WERI-Rb-1 (cell line): ENCODE measurements at regions not wholly inside any gene's neighbourhood (a gene's known extent, or its start where the extent isn't known, plus 50 kb on each side); places are given as distances from the start of the nearest gene placed in this dataset.
"Not testable (repeated sequence)": the region's sequence is repeated elsewhere in the genome, so short reads cannot be mapped to it uniquely, and the experiment has no call there.

Source experiments
- DNase-seq: peaks from one replicate; pipeline ENCODE4 v3.0.0-alpha.2; 2020
- H3K27ac ChIP-seq: fragments of 250-450 bp; sonication (Bioruptor Pico); 2 replicates; pipeline ENCODE4 v1.5.1; 2020; ENCODE audit warnings: mild to moderate bottlenecking, moderate library complexity
- H3K27me3 ChIP-seq: fragments of 250-450 bp; sonication (Bioruptor Pico); 2 replicates; pipeline ENCODE4 v1.5.1; 2021; ENCODE audit warnings: mild to moderate bottlenecking, low read depth, moderate library complexity; ENCODE audit not compliant: insufficient read depth, severe bottlenecking
- H3K36me3 ChIP-seq: fragments of 250-450 bp; sonication (Bioruptor Pico); 2 replicates; pipeline ENCODE4 v1.5.1; 2020; ENCODE audit warnings: mild to moderate bottlenecking, moderate library complexity
- H3K4me3 ChIP-seq: 2 replicates; pipeline ENCODE4 v1.5.1; 2011; ENCODE audit warnings: low read depth, mild to moderate bottlenecking, control low read depth, low read length
- H3K9me3 ChIP-seq: fragments of 250-450 bp; sonication (Bioruptor Pico); 2 replicates; pipeline ENCODE4 v1.5.1; 2021; ENCODE audit warnings: mild to moderate bottlenecking, moderate library complexity; ENCODE audit not compliant: severe bottlenecking
- TF ChIP-seq, protein P1 (sequence below): IDR thresholded peaks from 2 replicates; pipeline ENCODE4 v1.5.1; 2011; ENCODE audit warnings: low read depth, mild to moderate bottlenecking, control low read depth, inconsistent platforms, low read length

- Histone ChIP-seq H3K27me3 (no peaks in the 10 kb centered on the region), H3K9me3 (no peaks in the 10 kb centered on the region), H3K4me3 (no peak overlapping the region), H3K36me3 (no peaks in the 10 kb centered on the region), H3K27ac (no peak overlapping the region)
- DNase-seq = no peak
- TF ChIP-seq, protein P1, sequence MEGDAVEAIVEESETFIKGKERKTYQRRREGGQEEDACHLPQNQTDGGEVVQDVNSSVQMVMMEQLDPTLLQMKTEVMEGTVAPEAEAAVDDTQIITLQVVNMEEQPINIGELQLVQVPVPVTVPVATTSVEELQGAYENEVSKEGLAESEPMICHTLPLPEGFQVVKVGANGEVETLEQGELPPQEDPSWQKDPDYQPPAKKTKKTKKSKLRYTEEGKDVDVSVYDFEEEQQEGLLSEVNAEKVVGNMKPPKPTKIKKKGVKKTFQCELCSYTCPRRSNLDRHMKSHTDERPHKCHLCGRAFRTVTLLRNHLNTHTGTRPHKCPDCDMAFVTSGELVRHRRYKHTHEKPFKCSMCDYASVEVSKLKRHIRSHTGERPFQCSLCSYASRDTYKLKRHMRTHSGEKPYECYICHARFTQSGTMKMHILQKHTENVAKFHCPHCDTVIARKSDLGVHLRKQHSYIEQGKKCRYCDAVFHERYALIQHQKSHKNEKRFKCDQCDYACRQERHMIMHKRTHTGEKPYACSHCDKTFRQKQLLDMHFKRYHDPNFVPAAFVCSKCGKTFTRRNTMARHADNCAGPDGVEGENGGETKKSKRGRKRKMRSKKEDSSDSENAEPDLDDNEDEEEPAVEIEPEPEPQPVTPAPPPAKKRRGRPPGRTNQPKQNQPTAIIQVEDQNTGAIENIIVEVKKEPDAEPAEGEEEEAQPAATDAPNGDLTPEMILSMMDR = no peak
Measured at GRCh38 chr12:13537623-13538022, 341.1 kb downstream of the EMP1 start.

DNA sequence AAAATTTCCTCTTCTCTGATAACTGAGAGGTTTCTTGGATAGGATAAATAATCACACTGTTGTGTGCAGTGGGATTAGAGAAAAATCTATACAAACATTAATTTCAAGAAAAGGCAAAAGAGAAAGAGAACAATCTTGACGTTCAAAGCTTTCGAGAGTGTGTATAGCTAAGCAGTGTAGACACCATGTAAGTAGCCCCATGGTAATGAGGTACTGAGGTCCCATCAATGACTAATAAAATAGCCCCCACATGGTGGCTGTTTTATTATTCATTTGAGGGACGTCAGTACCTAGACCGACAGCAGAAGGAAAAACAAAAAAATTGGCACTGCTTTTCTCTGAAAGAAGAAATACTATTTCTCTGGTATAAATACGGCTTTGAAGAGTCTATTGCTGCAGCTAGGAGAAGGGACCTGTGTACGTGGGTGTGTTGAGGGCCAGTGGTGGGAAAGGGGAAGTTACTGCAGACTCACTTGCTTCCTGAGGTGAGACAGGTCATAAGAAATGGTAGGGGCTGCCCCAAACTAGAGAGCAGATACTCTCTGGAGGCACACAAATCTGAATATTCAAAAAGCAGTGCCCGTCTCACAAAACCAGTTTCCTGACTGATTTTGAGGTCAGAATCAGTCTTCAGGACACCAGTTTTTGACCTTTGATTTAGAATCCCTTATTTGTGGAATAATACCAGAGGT, 339.8 kb downstream of the EMP1 start:
- TF ChIP-seq, protein P1 = no peak
- no peaks in the 10 kb centered on the region for H3K27me3 ChIP-seq
- no peak for DNase-seq

DNA sequence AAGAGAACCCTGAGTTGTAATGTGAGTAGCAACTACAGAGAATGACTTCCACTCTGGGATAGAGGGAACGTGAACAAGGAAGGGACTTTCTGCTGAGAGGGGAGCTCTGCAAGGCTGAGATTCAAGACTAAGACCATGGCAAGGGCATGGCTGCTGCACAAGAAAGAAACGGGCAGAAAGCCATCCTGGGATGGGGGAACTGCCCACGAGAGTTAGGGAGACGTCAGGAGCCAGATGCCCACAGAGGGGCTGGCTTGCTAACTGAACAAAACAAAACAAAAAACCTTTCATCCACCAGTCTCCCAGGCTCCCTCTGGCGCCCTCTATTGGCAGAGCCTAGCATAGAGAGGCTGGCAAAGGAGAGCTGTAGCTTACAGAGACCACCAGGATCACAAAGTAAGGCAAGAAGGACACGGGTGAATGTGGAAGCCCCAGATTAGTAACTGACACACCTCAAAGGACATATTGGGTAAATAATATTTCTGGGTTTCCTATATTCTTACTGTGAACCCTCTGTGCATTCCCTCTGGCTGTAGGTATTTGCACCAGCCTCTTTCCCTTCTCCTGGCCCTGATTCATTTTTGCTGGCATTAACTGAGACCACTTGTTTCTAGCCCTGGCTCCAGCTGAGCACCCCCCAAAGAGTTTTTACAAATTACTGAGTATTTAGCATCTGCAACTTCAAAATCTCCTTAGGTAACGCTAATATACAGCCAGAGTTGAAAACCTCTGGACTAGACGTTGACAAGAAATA, 338.3 kb downstream of the EMP1 start:
- DNase-seq = peak; percentile 85
- Histone ChIP-seq H3K27ac (no peak overlapping the region), H3K36me3 (no peaks in the 10 kb centered on the region), H3K27me3 (no peaks in the 10 kb centered on the region), H3K9me3 (no peaks in the 10 kb centered on the region), H3K4me3 (no peak overlapping the region)
- TF ChIP-seq, protein P1 = peak; percentile 91

More for the DNA sequence above, 339.8 kb downstream of the EMP1 start:
- Histone ChIP-seq H3K4me3 (no peak overlapping the region), H3K36me3 (no peaks in the 10 kb centered on the region), H3K9me3 (no peaks in the 10 kb centered on the region), H3K27ac (no peak overlapping the region)

DNA sequence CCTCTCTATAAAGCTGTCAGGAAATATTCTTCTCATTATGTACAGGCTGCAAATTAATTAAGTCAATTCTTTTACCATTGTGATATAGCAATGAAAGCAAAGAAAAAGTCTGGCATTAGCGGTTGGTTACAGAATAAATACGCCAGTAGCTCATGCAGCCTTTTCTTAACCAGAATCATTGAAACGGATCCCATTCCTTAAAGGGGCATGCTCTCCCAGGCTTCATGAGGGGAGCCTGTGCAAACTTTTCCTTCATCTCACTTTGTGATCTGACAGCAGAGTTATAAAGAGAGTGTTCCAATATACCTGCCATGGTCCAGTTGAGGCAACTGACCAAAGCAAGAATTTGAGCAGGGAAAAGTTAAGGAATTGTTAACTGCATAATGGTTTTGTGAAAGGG, 337.7 kb downstream of the EMP1 start:
- Histone ChIP-seq H3K27me3 (no peaks in the 10 kb centered on the region), H3K9me3 (no peaks in the 10 kb centered on the region), H3K36me3 (no peaks in the 10 kb centered on the region), H3K27ac (no peak overlapping the region), H3K4me3 (no peak overlapping the region)
- DNase-seq = no peak
- TF ChIP-seq, protein P1 = no peak

DNA sequence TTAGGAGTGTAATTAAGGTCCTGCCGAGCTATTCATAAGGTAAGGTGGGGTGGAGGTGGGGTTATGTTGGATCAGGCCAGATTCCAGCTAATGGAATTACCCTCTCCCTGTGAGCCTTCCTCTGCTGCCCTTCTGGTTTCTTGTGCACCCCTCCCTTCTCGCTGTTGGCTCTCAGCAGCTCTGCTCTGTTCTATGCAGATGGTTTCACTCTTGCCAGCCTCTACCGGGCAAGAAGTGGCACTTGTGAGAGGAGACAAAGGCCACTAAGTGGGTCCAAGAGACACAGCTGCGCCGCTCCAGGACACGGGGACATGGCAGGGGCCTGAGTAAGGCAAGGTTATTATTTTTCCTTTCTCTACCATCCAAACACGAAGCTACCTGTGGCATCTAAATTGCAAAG, 334.4 kb downstream of the EMP1 start:
- H3K9me3 ChIP-seq = no peaks in the 10 kb centered on the region
- peak; percentile 48 for DNase-seq
- no peaks in the 10 kb centered on the region for H3K27me3 ChIP-seq
- no peak overlapping the region for H3K4me3 ChIP-seq
- no peaks in the 10 kb centered on the region for H3K36me3 ChIP-seq
- H3K27ac ChIP-seq = no peak overlapping the region
- TF ChIP-seq, protein P1 = no peak

DNA sequence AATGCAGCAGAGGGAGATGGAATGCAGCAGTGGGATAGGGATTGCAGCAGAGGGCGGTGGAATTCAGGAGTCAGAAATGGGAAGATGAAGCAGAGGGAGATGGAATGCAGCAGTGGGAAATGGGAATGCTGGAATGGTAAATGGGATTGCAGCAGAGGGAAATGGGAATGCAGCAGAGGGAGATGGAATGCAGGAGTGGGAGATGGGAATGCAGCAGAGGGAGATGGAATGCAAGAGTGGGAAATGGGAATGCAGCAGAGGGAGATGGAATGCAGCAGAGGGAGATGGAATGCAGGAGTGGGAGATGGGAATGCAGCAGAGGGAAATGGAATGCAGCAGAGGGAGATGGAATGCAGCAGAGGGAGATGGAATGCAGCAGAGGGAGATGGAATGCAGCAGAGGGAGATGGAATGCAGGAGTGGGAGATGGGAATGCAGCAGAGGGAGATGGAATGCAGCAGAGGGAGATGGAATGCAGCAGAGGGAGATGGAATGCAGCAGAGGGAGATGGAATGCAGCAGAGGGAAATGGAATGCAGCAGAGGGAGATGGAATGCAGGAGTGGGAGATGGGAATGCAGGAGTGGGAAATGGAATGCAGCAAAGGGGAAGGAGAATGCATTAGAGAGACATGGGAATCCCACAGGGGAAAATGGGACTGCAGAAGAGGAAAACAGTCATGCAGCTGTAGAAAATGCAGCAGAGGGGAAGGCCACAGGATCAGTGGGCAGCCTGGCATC, 329.8 kb downstream of the EMP1 start:
- H3K9me3 ChIP-seq, H3K4me3 ChIP-seq, DNase-seq, H3K36me3 ChIP-seq, H3K27me3 ChIP-seq, H3K27ac ChIP-seq: not testable (repeated sequence)
